Neural cell (in vitro differentiated cells): ENCODE measurements at regions not wholly inside any gene's neighbourhood (a gene's known extent, or its start where the extent isn't known, plus 50 kb on each side); places are given as distances from the start of the nearest gene placed in this dataset.

ENCODE experiments used
- CTCF ChIP-seq: fragments of 450-650 bp; IDR thresholded peaks from 2 replicates; pipeline ENCODE4 v1.5.1; 2014; ENCODE audit warnings: antibody characterized with exemption, mild to moderate bottlenecking, moderate library complexity; ENCODE audit not compliant: poor library complexity, severe bottlenecking
- TAF1 ChIP-seq: IDR thresholded peaks from 2 replicates; pipeline ENCODE4 v1.6.1; 2012; ENCODE audit warnings: low read depth

- TF ChIP-seq CTCF = no peak
- no peak for TF ChIP-seq TAF1
Observed at GRCh38 chr4:26214994-26215393, 105.8 kb upstream of the RBPJ start.
